ENCODE measurements at regions not wholly inside any gene's neighbourhood (a gene's known extent, or its start where the extent isn't known, plus 50 kb on each side); places are given as distances from the start of the nearest gene placed in this dataset.
"Not testable (repeated sequence)": the region's sequence is repeated elsewhere in the genome, so short reads cannot be mapped to it uniquely, and the experiment has no call there.

GRCh38 chr11:3493152-3493551, 114.2 kb upstream of the ZNF195 start:
- not testable (repeated sequence) for TF ChIP-seq CTCF (IDR thresholded peaks at IDR 0.05 in 4 of 5, conservative IDR thresholded peaks at IDR 0.05 in 1 of 5); POLR2A (IDR thresholded peaks at IDR 0.05)

All from gastrocnemius medialis (tissue), 4 donors.